HG02642 (cell line): ENCODE measurements at regions not wholly inside any gene's neighbourhood (a gene's known extent, or its start where the extent isn't known, plus 50 kb on each side); places are given as distances from the start of the nearest gene placed in this dataset.

ENCODE experiments used
- ATAC-seq: cut with Tn5 transposase; IDR thresholded peaks from one replicate; pipeline ENCODE4 v1.9.1; 2021; ENCODE audit warnings: mild to moderate bottlenecking; ENCODE audit not compliant: unreplicated experiment, poor library complexity

GRCh38 chr4:133910165-133910564, 291.4 kb downstream of the PABPC4L start:
- ATAC-seq, result no peak

- ATAC-seq, result no peak
Measured at GRCh38 chr4:133903029-133903428, 298.6 kb downstream of the PABPC4L start.

GRCh38 chr4:133891011-133891410, 310.6 kb downstream of the PABPC4L start:
- ATAC-seq, result no peak

- no peak for ATAC-seq
Measured at GRCh38 chr4:133887723-133888122, 313.9 kb downstream of the PABPC4L start.

GRCh38 chr4:133869486-133869885, 332.1 kb downstream of the PABPC4L start:
- no peak for ATAC-seq

- ATAC-seq, result no peak
Measured at GRCh38 chr4:133868856-133869255, 332.7 kb downstream of the PABPC4L start.

- no peak for ATAC-seq
Measured at GRCh38 chr4:133866328-133866699, 335.3 kb downstream of the PABPC4L start.

GRCh38 chr4:133865612-133866327, 335.8 kb downstream of the PABPC4L start:
- no peak for ATAC-seq

GRCh38 chr4:133863153-133863552, 338.4 kb downstream of the PABPC4L start:
- no peak for ATAC-seq

- no peak for ATAC-seq
Measured at GRCh38 chr4:133856731-133857355, 344.7 kb downstream of the PABPC4L start.

GRCh38 chr4:133855001-133855400, 346.6 kb downstream of the PABPC4L start:
- no peak for ATAC-seq

GRCh38 chr4:133839326-133839725, 362.3 kb downstream of the PABPC4L start:
- ATAC-seq, result no peak

- no peak for ATAC-seq
Measured at GRCh38 chr4:133823177-133823576, 378.4 kb downstream of the PABPC4L start.

GRCh38 chr4:133812954-133813353, 388.6 kb downstream of the PABPC4L start:
- no peak for ATAC-seq

- no peak for ATAC-seq
Measured at GRCh38 chr4:133812236-133812635, 389.4 kb downstream of the PABPC4L start.

- no peak for ATAC-seq
Measured at GRCh38 chr4:133808151-133808550, 393.4 kb downstream of the PABPC4L start.

- no peak for ATAC-seq
Measured at GRCh38 chr4:133803341-133803740, 398.2 kb downstream of the PABPC4L start.

GRCh38 chr4:133802359-133803140, 399.0 kb downstream of the PABPC4L start:
- ATAC-seq, result no peak

- ATAC-seq, result no peak
Measured at GRCh38 chr4:133801883-133802282, 399.7 kb downstream of the PABPC4L start.

- no peak for ATAC-seq
Measured at GRCh38 chr4:133800966-133801365, 400.6 kb downstream of the PABPC4L start.

- no peak for ATAC-seq
Measured at GRCh38 chr4:133799717-133800315, 401.8 kb downstream of the PABPC4L start.
